ENCODE measurements at regions not wholly inside any gene's neighbourhood (a gene's known extent, or its start where the extent isn't known, plus 50 kb on each side); places are given as distances from the start of the nearest gene placed in this dataset.

DNA sequence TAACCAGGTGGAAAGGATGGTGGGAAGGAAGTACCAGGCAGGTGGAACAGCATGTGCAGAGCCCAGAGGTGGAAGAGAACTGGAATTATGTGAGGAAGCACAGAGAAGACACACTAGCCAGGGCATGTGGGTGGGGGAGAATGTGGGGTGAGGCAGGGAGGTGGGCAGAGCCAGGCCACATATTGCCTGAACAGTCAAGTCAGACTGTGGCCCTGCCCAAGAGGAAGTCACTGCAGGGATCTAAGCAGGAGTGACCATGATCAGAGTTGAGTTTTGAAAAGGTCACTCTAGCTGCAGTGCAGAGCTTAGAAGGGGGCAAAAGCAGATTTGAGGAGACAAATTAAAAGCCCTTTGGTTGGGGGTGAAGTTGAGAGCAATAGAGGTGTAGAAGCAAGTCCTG lies 114.0 kb upstream of the SLC38A2 start:
- H3F3A ChIP-seq (ENCODE audit: insufficient read depth, low read length): no peaks in the 10 kb centered on the region
- no peaks in the 10 kb centered on the region for H4K20me1 ChIP-seq (ENCODE audit: insufficient read depth, low read length)
- no peak overlapping the region for H3K27ac ChIP-seq (ENCODE audit: low read depth, low read length, poor library complexity, severe bottlenecking)
- no peak overlapping the region for H2AFZ ChIP-seq (ENCODE audit: low read length)
- H3K4me2 ChIP-seq (ENCODE audit: low read length): no peak overlapping the region
- H3K9ac ChIP-seq (ENCODE audit: low read length): no peak overlapping the region
- H3K9me3 ChIP-seq (ENCODE audit: low read length): no peaks in the 10 kb centered on the region
- TF ChIP-seq EZH2 (IDR thresholded peaks at IDR 0.05; ENCODE audit: borderline replicate concordance, low read length) (no peak), CTCF (IDR thresholded peaks at IDR 0.05; ENCODE audit: low read length) (no peak)
- no peaks in the 10 kb centered on the region for H3K9me2 ChIP-seq (ENCODE audit: low read depth, low read length)
- H3K36me3 ChIP-seq (ENCODE audit: insufficient read depth, low read length): no peaks in the 10 kb centered on the region
- H3K27me3 ChIP-seq (ENCODE audit: insufficient read depth, low read length): no peaks in the 10 kb centered on the region
- no peaks in the 10 kb centered on the region for H3K4me1 ChIP-seq (ENCODE audit: insufficient read depth, low read length, severe bottlenecking)
- no peak overlapping the region for H3K4me3 ChIP-seq (ENCODE audit: low read depth, low read length, poor library complexity, severe bottlenecking)
- no peaks in the 10 kb centered on the region for H3K79me2 ChIP-seq (ENCODE audit: insufficient read depth, low read length)

GRCh38 chr12:46485853-46486252 lies 113.3 kb upstream of the SLC38A2 start:
- Histone ChIP-seq H4K20me1 (ENCODE audit: insufficient read depth, low read length) (no peaks in the 10 kb centered on the region), H3K27ac (ENCODE audit: low read depth, low read length, poor library complexity, severe bottlenecking) (no peak overlapping the region), H3K27me3 (ENCODE audit: insufficient read depth, low read length) (no peaks in the 10 kb centered on the region), H3K9me3 (ENCODE audit: low read length) (no peaks in the 10 kb centered on the region), H3K4me3 (ENCODE audit: low read depth, low read length, poor library complexity, severe bottlenecking) (no peak overlapping the region), H3F3A (ENCODE audit: insufficient read depth, low read length) (no peaks in the 10 kb centered on the region), H3K36me3 (ENCODE audit: insufficient read depth, low read length) (no peaks in the 10 kb centered on the region), H2AFZ (ENCODE audit: low read length) (no peak overlapping the region), H3K9ac (ENCODE audit: low read length) (no peak overlapping the region), H3K4me1 (ENCODE audit: insufficient read depth, low read length, severe bottlenecking) (no peaks in the 10 kb centered on the region), H3K79me2 (ENCODE audit: insufficient read depth, low read length) (no peaks in the 10 kb centered on the region), H3K4me2 (ENCODE audit: low read length) (no peak overlapping the region), H3K9me2 (ENCODE audit: low read depth, low read length) (no peaks in the 10 kb centered on the region)
- TF ChIP-seq CTCF (IDR thresholded peaks at IDR 0.05; ENCODE audit: low read length) (no peak), EZH2 (IDR thresholded peaks at IDR 0.05; ENCODE audit: borderline replicate concordance, low read length) (no peak)

- H3K9me2 ChIP-seq (ENCODE audit: low read depth, low read length): no peaks in the 10 kb centered on the region
- no peaks in the 10 kb centered on the region for H3K79me2 ChIP-seq (ENCODE audit: insufficient read depth, low read length)
- H3K27ac ChIP-seq (ENCODE audit: low read depth, low read length, poor library complexity, severe bottlenecking): no peak overlapping the region
- no peak overlapping the region for H3K4me3 ChIP-seq (ENCODE audit: low read depth, low read length, poor library complexity, severe bottlenecking)
- H3K27me3 ChIP-seq (ENCODE audit: insufficient read depth, low read length): no peaks in the 10 kb centered on the region
- H4K20me1 ChIP-seq (ENCODE audit: insufficient read depth, low read length): no peaks in the 10 kb centered on the region
- H3K4me2 ChIP-seq (ENCODE audit: low read length): no peak overlapping the region
- H3K9ac ChIP-seq (ENCODE audit: low read length): no peak overlapping the region
- H3K36me3 ChIP-seq (ENCODE audit: insufficient read depth, low read length): no peaks in the 10 kb centered on the region
- H2AFZ ChIP-seq (ENCODE audit: low read length): no peak overlapping the region
- H3F3A ChIP-seq (ENCODE audit: insufficient read depth, low read length): no peaks in the 10 kb centered on the region
- H3K9me3 ChIP-seq (ENCODE audit: low read length): no peaks in the 10 kb centered on the region
- no peaks in the 10 kb centered on the region for H3K4me1 ChIP-seq (ENCODE audit: insufficient read depth, low read length, severe bottlenecking)
- TF ChIP-seq CTCF (IDR thresholded peaks at IDR 0.05; ENCODE audit: low read length) (no peak), EZH2 (IDR thresholded peaks at IDR 0.05; ENCODE audit: borderline replicate concordance, low read length) (no peak)
These were observed 112.0 kb upstream of the SLC38A2 start for GRCh38 chr12:46484396-46485061.
